Endodermal cell (in vitro differentiated cells): ENCODE measurements at regions not wholly inside any gene's neighbourhood (a gene's known extent, or its start where the extent isn't known, plus 50 kb on each side); places are given as distances from the start of the nearest gene placed in this dataset.

Experiments
- DNase-seq: peaks from one replicate; pipeline ENCODE4 v3.0.0-alpha.2; 2017
- H3K27ac ChIP-seq: 2 replicates; pipeline ENCODE4 v1.5.1; 2013; ENCODE audit warnings: mild to moderate bottlenecking, low read depth, low read length, moderate library complexity
- H3K27me3 ChIP-seq: 2 replicates; pipeline ENCODE4 v1.6.1; 2013; ENCODE audit warnings: mild to moderate bottlenecking, low read length, moderate library complexity; ENCODE audit not compliant: insufficient read depth, control insufficient read depth, poor library complexity, severe bottlenecking
- H3K36me3 ChIP-seq: 2 replicates; pipeline ENCODE4 v1.7.0; 2013; ENCODE audit warnings: mild to moderate bottlenecking, low read length, moderate library complexity; ENCODE audit not compliant: control insufficient read depth, insufficient read depth
- H3K4me1 ChIP-seq: one replicate; pipeline ENCODE4 v1.7.0; 2013; ENCODE audit warnings: low read length; ENCODE audit not compliant: control insufficient read depth, insufficient read depth
- H3K4me3 ChIP-seq: 2 replicates; pipeline ENCODE4 v1.5.1; 2013; ENCODE audit warnings: mild to moderate bottlenecking, low read length, moderate library complexity
- H3K9ac ChIP-seq: 2 replicates; pipeline ENCODE4 v1.6.1; 2013; ENCODE audit warnings: mild to moderate bottlenecking, low read length, moderate library complexity; ENCODE audit not compliant: poor library complexity, severe bottlenecking; ENCODE audit errors: extremely low read depth
- H3K9me3 ChIP-seq: 2 replicates; pipeline ENCODE4 v1.6.1; 2013; ENCODE audit warnings: mild to moderate bottlenecking, low read length, moderate library complexity; ENCODE audit not compliant: control insufficient read depth
- H3K27ac Mint-ChIP-seq: 2 replicates; pipeline ENCODE4 v1.8.0; 2020; ENCODE audit warnings: mixed read lengths
- H3K27me3 Mint-ChIP-seq: 2 replicates; pipeline ENCODE4 v1.8.0; 2021; ENCODE audit warnings: mild to moderate bottlenecking, mixed read lengths; ENCODE audit not compliant: insufficient read depth
- H3K36me3 Mint-ChIP-seq: 2 replicates; pipeline ENCODE4 v1.8.0; 2020; ENCODE audit warnings: low read depth, mixed read lengths
- H3K4me1 Mint-ChIP-seq: 2 replicates; pipeline ENCODE4 v1.8.0; 2020; ENCODE audit warnings: mixed read lengths
- H3K4me3 Mint-ChIP-seq: 2 replicates; pipeline ENCODE4 v1.8.0; 2020; ENCODE audit warnings: mild to moderate bottlenecking, moderate library complexity, mixed read lengths
- H3K9me3 Mint-ChIP-seq: 2 replicates; pipeline ENCODE4 v1.8.0; 2020; ENCODE audit warnings: mild to moderate bottlenecking, mixed read lengths
- CTCF ChIP-seq: fragments of 200-600 bp; sonication (generic); conservative IDR thresholded peaks from 2 replicates; pipeline ENCODE4 v1.5.0; 2021; ENCODE audit warnings: antibody characterized with exemption, mild to moderate bottlenecking
- WGBS, 2 experiments: methylation state at CpG; one replicate each; pipeline versions ENCODE4 v1.1.5 to v1.1.7; 2013; ENCODE audit warnings: missing lambda C conversion rate in 2 of 2, mixed read lengths in 1 of 2; ENCODE audit not compliant: insufficient coverage in 1 of 2, insufficient read length in 1 of 2; 5-methylcytosine and 5-hydroxymethylcytosine counted together

DNA sequence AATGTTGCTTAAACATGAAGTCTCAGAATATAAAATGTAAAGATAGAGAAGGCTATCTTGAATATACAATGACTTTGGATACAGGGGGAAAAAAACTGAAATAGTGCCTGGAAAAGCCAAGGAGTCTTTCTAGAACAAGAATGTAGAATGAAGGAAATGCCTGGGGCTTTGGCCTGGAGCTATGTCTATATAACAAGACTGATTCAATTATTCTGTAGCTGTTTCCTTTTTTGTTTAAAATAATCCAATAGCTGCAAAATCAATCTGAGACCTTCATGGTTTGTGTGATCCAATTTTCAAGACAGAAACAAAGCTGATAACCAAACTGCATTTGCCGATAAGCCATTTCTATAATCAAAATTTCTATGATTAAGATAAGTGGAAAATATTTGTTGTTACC is 530.9 kb upstream of the NBEA start:
- H3K4me3 Mint-ChIP-seq = no peak overlapping the region
- Histone ChIP-seq H3K9me3 (no peaks in the 10 kb centered on the region), H3K27ac (no peak overlapping the region), H3K9ac (no peak overlapping the region), H3K4me1 (no peaks in the 10 kb centered on the region), H3K4me3 (no peak overlapping the region), H3K27me3 (no peaks in the 10 kb centered on the region), H3K36me3 (no peaks in the 10 kb centered on the region)
- H3K9me3 Mint-ChIP-seq = no peaks in the 10 kb centered on the region
- TF ChIP-seq CTCF = no peak
- no peak overlapping the region for H3K27ac Mint-ChIP-seq
- no peaks in the 10 kb centered on the region for H3K27me3 Mint-ChIP-seq
- WGBS, 2 experiments = 100% methylated on average over 1 of the region's 1 CpG; no CpG with 5 or more reads in 1 of the 2 experiments
- H3K36me3 Mint-ChIP-seq = no peaks in the 10 kb centered on the region
- DNase-seq = no peak
- H3K4me1 Mint-ChIP-seq = no peaks in the 10 kb centered on the region

GRCh38 chr13:34411894-34412293 is 530.2 kb upstream of the NBEA start:
- Mint-ChIP-seq H3K4me3 (no peak overlapping the region), H3K27ac (no peak overlapping the region), H3K9me3 (no peaks in the 10 kb centered on the region), H3K36me3 (no peaks in the 10 kb centered on the region), H3K27me3 (no peaks in the 10 kb centered on the region), H3K4me1 (no peaks in the 10 kb centered on the region)
- no peak overlapping the region for H3K9ac ChIP-seq
- H3K4me3 ChIP-seq = no peak overlapping the region
- no peaks in the 10 kb centered on the region for H3K4me1 ChIP-seq
- no peak for DNase-seq
- no peak overlapping the region for H3K27ac ChIP-seq
- no peaks in the 10 kb centered on the region for H3K36me3 ChIP-seq
- no peaks in the 10 kb centered on the region for H3K27me3 ChIP-seq
- 96 to 97% methylated on average over 4 of the region's 4 CpGs for WGBS, 2 experiments
- no peak for TF ChIP-seq CTCF
- no peaks in the 10 kb centered on the region for H3K9me3 ChIP-seq

GRCh38 chr13:34412295-34412694 is 529.8 kb upstream of the NBEA start:
- no peak overlapping the region for H3K4me3 ChIP-seq
- H3K27me3 ChIP-seq = no peaks in the 10 kb centered on the region
- no peaks in the 10 kb centered on the region for H3K36me3 ChIP-seq
- no peaks in the 10 kb centered on the region for H3K9me3 Mint-ChIP-seq
- no peak overlapping the region for H3K4me3 Mint-ChIP-seq
- H3K9ac ChIP-seq = no peak overlapping the region
- no peak for TF ChIP-seq CTCF
- no peaks in the 10 kb centered on the region for H3K4me1 Mint-ChIP-seq
- no peaks in the 10 kb centered on the region for H3K27me3 Mint-ChIP-seq
- no peak for DNase-seq
- no peaks in the 10 kb centered on the region for H3K4me1 ChIP-seq
- no peak overlapping the region for H3K27ac ChIP-seq
- H3K9me3 ChIP-seq = no peaks in the 10 kb centered on the region
- no peaks in the 10 kb centered on the region for H3K36me3 Mint-ChIP-seq
- H3K27ac Mint-ChIP-seq = no peak overlapping the region
